Stomach smooth muscle (tissue), 2 donors: ENCODE measurements at regions not wholly inside any gene's neighbourhood (a gene's known extent, or its start where the extent isn't known, plus 50 kb on each side); places are given as distances from the start of the nearest gene placed in this dataset.
"Not testable (repeated sequence)": the region's sequence is repeated elsewhere in the genome, so short reads cannot be mapped to it uniquely, and the experiment has no call there.

Experiments
- H3K27ac ChIP-seq: one replicate; pipeline ENCODE4 v1.7.0; 2013; ENCODE audit warnings: mild to moderate bottlenecking, low read length, inconsistent platforms
- H3K27me3 ChIP-seq, 2 donors: one replicate each; pipeline ENCODE4 v1.7.0; 2013; ENCODE audit warnings: low read length in 2 of 2; ENCODE audit not compliant: insufficient read depth in 2 of 2, control insufficient read depth in 1 of 2
- H3K36me3 ChIP-seq, 2 donors: one replicate each; pipeline ENCODE4 v1.7.0; 2013; ENCODE audit warnings: low read length in 2 of 2; ENCODE audit not compliant: control insufficient read depth in 2 of 2, insufficient read depth in 2 of 2
- H3K4me1 ChIP-seq: one replicate; pipeline ENCODE4 v1.7.0; 2013; ENCODE audit warnings: low read length; ENCODE audit not compliant: control insufficient read depth, insufficient read depth
- H3K4me3 ChIP-seq, 2 donors: one replicate each; pipeline ENCODE4 v1.7.0; 2013; ENCODE audit warnings: low read length in 2 of 2
- H3K9ac ChIP-seq, 2 donors: one replicate each; pipeline ENCODE4 v1.7.0; 2013; ENCODE audit warnings: low read length in 2 of 2, mild to moderate bottlenecking in 1 of 2
- H3K9me3 ChIP-seq, 2 donors: one replicate each; pipeline ENCODE4 v1.7.0; 2013; ENCODE audit warnings: low read length in 2 of 2; ENCODE audit not compliant: control insufficient read depth in 2 of 2
- donor health status: healthy.
- donor health status: Pancreatic carcinoma.

DNA sequence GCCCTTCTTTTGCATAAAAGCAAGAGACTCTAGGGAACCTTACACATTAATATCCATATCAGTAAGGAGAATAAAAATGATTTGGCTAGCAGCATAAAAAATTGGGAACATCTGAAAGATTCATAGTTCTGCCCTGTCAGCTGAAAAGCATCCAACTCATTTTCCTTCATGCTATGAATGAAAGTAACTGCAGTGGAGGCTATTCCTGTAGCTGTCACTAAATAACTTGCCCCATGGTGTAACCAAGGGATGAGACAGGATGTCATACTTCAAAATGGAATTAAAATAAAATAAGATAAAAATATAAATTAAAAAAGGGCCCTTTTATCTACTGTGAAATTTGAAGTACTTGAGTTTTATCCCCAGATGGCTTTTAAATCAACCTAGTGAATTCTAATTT lies 878.8 kb downstream of the C4orf33 start:
- no peaks in the 10 kb centered on the region for H3K27me3 ChIP-seq
- no peaks in the 10 kb centered on the region for H3K9me3 ChIP-seq
- H3K27ac ChIP-seq, result no peak overlapping the region
- no peaks in the 10 kb centered on the region for H3K36me3 ChIP-seq
- no peaks in the 10 kb centered on the region for H3K4me1 ChIP-seq
- H3K4me3 ChIP-seq, result no peak overlapping the region
- no peak overlapping the region for H3K9ac ChIP-seq

DNA sequence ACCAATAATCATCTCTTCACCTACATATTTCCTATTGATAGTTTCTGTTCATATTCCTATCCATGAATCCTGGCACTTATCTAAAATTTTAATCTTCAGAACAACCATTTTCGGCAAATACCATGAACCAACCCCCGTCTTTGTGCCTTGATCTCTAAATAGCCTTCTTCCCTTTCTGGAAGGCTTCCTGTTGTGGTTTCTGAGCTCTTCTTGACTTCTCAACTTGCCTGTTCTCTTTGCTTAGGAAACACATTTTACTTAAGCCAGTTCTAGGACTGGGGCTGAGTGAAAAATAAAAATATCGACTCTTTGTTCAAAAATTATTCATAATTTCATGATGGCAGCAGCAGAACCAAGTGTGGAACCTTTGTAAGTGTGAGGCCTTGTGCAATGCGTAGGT lies 882.4 kb downstream of the C4orf33 start:
- Histone ChIP-seq H3K4me3 (no peak overlapping the region), H3K27me3 (no peaks in the 10 kb centered on the region), H3K9me3 (no peaks in the 10 kb centered on the region), H3K4me1 (no peaks in the 10 kb centered on the region), H3K36me3 (no peaks in the 10 kb centered on the region), H3K9ac (no peak overlapping the region), H3K27ac (no peak overlapping the region)

- H3K4me3 ChIP-seq, result no peak overlapping the region
Measured at GRCh38 chr4:129988957-129989356, 893.0 kb downstream of the C4orf33 start.

DNA sequence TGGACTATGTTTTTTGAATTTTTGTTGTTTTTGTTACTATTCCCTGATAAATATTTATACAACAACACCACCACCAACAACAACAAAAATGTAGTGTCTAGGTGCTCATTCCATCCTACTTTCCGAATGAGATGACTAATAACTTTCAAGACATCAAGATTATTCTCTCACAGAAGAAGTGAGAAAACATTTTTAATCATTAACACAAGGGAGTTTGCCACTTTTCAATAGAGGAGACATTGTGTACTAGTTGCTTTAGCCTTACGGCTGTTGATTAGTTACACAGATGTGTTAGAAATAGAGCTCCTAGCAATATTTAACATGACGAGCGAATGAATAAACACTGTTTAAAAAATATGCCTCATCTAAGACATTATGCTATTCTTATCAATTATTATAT lies 898.8 kb downstream of the C4orf33 start:
- Histone ChIP-seq H3K4me3 (no peak overlapping the region), H3K27me3 (no peaks in the 10 kb centered on the region), H3K4me1 (no peaks in the 10 kb centered on the region), H3K36me3 (no peaks in the 10 kb centered on the region), H3K9me3 (peaks cover 0 to 5% of the 10 kb centered on the region in 2 donors), H3K27ac (no peak overlapping the region), H3K9ac (no peak overlapping the region)

More at GRCh38 chr4:129988957-129989356, 893.0 kb downstream of the C4orf33 start:
- H3K4me1 ChIP-seq, result no peaks in the 10 kb centered on the region
- no peak overlapping the region for H3K27ac ChIP-seq
- H3K27me3 ChIP-seq, result no peaks in the 10 kb centered on the region
- H3K9ac ChIP-seq, result no peak overlapping the region
- no peaks in the 10 kb centered on the region for H3K9me3 ChIP-seq
- no peaks in the 10 kb centered on the region for H3K36me3 ChIP-seq

DNA sequence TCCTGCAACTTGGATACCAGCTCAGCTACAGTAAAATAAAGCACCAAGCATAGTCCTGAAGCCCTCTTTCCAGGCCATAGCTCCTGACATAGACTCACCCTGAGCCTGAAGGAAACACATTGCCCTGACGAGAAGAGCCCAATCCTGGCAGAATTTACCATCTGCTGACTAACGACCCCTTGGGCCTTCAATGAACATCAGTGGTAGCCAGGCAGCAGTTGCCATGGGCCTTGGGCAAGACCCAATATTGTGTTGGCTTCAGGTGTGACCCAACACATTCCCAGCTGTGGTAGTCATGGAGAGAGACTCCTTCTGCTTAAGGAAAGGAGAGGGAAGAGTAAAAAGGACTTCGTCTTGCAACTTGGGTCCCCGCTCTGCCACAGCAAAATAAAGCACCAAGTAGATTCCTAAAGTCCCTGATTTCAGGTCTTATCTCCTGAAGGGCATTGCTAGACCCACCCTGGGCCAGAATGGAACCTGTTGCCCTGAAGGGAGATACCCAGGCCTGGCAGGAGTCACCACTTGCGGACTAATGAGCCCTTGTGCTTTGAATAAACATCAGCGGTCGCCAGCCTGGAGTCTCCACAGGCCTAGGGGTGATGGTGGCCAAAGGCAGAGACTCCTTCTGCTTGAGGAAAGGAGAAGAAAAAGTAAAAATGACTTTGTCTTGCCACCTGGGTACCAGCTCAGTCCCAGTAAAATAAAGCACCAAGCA lies 902.6 kb downstream of the C4orf33 start:
- Histone ChIP-seq H3K9ac (no peak overlapping the region), H3K4me3 (no peak overlapping the region)

GRCh38 chr4:129999156-129999555 lies 903.2 kb downstream of the C4orf33 start:
- Histone ChIP-seq H3K36me3 (no peaks in the 10 kb centered on the region), H3K4me3 (no peak overlapping the region), H3K9me3 (peaks cover 0 to 5% of the 10 kb centered on the region in 2 donors), H3K4me1 (no peaks in the 10 kb centered on the region), H3K27ac (no peak overlapping the region), H3K27me3 (no peaks in the 10 kb centered on the region), H3K9ac (no peak overlapping the region)

More for the DNA sequence above, 902.6 kb downstream of the C4orf33 start:
- H3K4me1 ChIP-seq, result no peaks in the 10 kb centered on the region
- no peak overlapping the region for H3K27ac ChIP-seq
- no peaks in the 10 kb centered on the region for H3K27me3 ChIP-seq
- no peaks in the 10 kb centered on the region for H3K36me3 ChIP-seq
- H3K9me3 ChIP-seq, result peaks cover 0 to 5% of the 10 kb centered on the region in 2 donors

GRCh38 chr4:130008461-130008860 lies 912.5 kb downstream of the C4orf33 start:
- Histone ChIP-seq H3K4me3 (no peak overlapping the region), H3K36me3 (no peaks in the 10 kb centered on the region), H3K9ac (no peak overlapping the region), H3K27ac (no peak overlapping the region), H3K4me1 (no peaks in the 10 kb centered on the region), H3K27me3 (no peaks in the 10 kb centered on the region), H3K9me3 (no peaks in the 10 kb centered on the region)

DNA sequence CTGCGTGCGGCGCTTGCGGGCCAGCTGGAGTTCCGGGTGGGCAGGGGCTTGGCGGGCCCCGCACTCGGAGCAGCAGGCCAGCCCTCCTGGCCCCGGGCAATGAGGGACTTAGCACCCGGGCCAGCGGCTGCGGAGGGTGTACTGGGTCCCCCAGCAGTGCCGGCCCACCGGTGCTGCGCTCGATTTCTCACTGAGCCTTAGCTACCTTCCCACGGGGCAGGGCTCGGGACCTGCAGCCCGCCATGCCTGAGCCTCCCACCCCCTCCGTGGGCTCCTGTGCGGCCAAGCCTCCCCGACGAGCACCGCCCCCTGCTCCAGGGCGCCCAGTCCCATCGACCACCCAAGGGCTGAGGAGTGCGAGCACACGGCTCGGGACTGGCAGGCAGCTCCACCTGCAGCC lies 916.9 kb downstream of the C4orf33 start:
- not testable (repeated sequence) for H3K9ac ChIP-seq, H3K9me3 ChIP-seq, H3K36me3 ChIP-seq, H3K4me3 ChIP-seq, H3K27ac ChIP-seq, H3K4me1 ChIP-seq, H3K27me3 ChIP-seq

DNA sequence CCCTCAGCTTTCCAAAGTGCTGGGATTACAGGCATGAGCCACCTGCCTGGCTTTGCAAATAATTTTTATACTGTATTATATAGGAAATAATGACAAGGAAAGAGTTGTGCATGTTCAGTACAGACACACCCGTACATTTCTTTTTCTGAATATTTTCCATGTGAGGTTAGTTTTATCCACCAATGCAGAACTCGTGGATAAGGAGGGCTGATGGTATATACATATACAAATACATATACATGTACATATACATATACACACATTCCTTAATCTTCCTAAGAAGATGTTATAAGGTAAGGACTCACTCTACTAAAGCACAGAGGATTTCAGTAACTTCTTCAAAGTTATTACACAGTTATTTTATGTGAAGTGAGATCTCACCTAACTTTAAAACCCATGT lies 925.8 kb downstream of the C4orf33 start:
- no peaks in the 10 kb centered on the region for H3K4me1 ChIP-seq
- no peaks in the 10 kb centered on the region for H3K27me3 ChIP-seq
- H3K9me3 ChIP-seq, result no peaks in the 10 kb centered on the region
- H3K36me3 ChIP-seq, result no peaks in the 10 kb centered on the region
- no peak overlapping the region for H3K4me3 ChIP-seq
- H3K27ac ChIP-seq, result no peak overlapping the region
- H3K9ac ChIP-seq, result no peak overlapping the region

DNA sequence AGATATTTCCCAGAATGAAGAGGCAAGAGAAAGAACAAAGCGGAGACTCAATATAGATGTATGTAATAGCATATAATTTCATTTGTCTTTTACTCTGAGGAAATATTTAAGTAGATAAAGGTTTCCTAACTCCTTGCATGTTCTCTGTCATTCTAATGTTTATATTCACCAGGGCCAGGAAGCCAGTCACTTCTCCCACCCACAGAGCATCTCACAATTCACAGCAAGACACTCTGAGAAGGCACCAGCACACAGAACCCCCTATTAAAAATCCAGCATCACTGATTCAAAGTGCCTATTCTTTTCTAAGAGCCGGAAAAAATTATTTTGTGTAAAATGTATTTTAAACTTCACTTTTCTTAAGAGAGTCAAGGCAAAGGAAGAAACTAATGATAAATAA lies 927.1 kb downstream of the C4orf33 start:
- Histone ChIP-seq H3K4me1 (no peaks in the 10 kb centered on the region), H3K9ac (no peak overlapping the region), H3K9me3 (no peaks in the 10 kb centered on the region), H3K27ac (no peak overlapping the region), H3K4me3 (no peak overlapping the region), H3K27me3 (no peaks in the 10 kb centered on the region), H3K36me3 (no peaks in the 10 kb centered on the region)

DNA sequence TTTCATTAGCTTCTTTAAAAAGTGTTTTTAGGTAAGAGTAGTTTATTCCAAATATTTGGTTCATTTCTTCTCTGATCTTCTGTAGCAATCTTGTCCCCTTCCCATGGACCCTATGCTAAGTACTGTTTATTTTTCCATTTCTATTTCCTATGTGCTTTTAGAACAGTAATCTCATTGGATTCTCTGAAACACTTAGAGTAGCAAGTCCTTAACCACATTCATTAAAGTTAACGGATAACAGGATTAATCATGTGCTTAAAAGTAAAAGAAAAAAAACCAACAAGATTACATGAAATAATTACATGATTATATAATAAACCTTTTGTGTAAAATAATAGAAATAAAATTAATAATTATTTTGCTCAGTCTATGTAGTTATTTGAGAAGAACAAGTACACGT lies 929.7 kb downstream of the C4orf33 start:
- Histone ChIP-seq H3K4me1 (no peaks in the 10 kb centered on the region), H3K9ac (no peak overlapping the region), H3K27me3 (no peaks in the 10 kb centered on the region), H3K36me3 (no peaks in the 10 kb centered on the region), H3K9me3 (no peaks in the 10 kb centered on the region), H3K27ac (no peak overlapping the region), H3K4me3 (no peak overlapping the region)
